Endothelial cell of umbilical vein (primary cell): ENCODE measurements at regions not wholly inside any gene's neighbourhood (a gene's known extent, or its start where the extent isn't known, plus 50 kb on each side); places are given as distances from the start of the nearest gene placed in this dataset.

Experiments
- BruUV-seq: library from RNA; stranded (reverse); fragments of 400-500 nt; replicated peaks from 2 replicates; lab custom pipeline; 2021; lab: Mats Ljungman, UMichigan
- CTCF ChIA-PET: fragments of 300-600, 350-600 bp; sonication (Branson Sonifier 250); formaldehyde crosslinking; loops from one replicate; lab custom pipeline; 2021; ENCODE audit warnings: antibody characterized with exemption, inconsistent platforms; lab: Charles Lee
- POLR2A ChIA-PET: fragments of 300-600, 350-600 bp; sonication (Branson Sonifier 250); formaldehyde crosslinking; loops from one replicate; lab custom pipeline; 2021; ENCODE audit warnings: antibody characterized with exemption, inconsistent platforms; lab: Charles Lee
- DNase-seq: peaks from one replicate; pipeline ENCODE4 v3.0.0-alpha.2; 2011; ENCODE audit warnings: low read depth, low spot score
- FAIRE-seq: peaks from 2 replicates; lab custom pipeline; 2011; peaks lifted over from hg19 to GRCh38; lab: Jason Lieb, UNC
- H2AFZ ChIP-seq: 2 replicates; pipeline ENCODE4 v1.6.0; 2012; ENCODE audit warnings: low read depth, low read length, control low read depth, inconsistent platforms
- H3K27ac ChIP-seq: 2 replicates; pipeline ENCODE4 v1.5.1; 2011; ENCODE audit warnings: low read depth, mild to moderate bottlenecking, control low read depth, low read length, moderate library complexity; ENCODE audit not compliant: insufficient read depth
- H3K27me3 ChIP-seq, 2 experiments: 2 replicates each; pipeline versions ENCODE4 v1.6.0 to v1.6.1; 2011; ENCODE audit warnings: low read length in 2 of 2, mixed read lengths in 1 of 2; ENCODE audit not compliant: control insufficient read depth in 2 of 2, insufficient read depth in 2 of 2
- H3K36me3 ChIP-seq, 2 experiments: 2 replicates in 1 of 2; 3 replicates in 1 of 2; pipeline ENCODE4 v1.5.1; 2011; ENCODE audit warnings: low read length in 2 of 2, mild to moderate bottlenecking in 1 of 2, moderate library complexity in 1 of 2; ENCODE audit not compliant: control insufficient read depth in 2 of 2, insufficient read depth in 2 of 2; ENCODE audit errors: extremely low read depth in 1 of 2
- H3K4me1 ChIP-seq: 3 replicates; pipeline ENCODE4 v1.5.1; 2011; ENCODE audit warnings: mild to moderate bottlenecking, low read length; ENCODE audit not compliant: control insufficient read depth, insufficient read depth; ENCODE audit errors: extremely low read depth
- H3K4me2 ChIP-seq: 2 replicates; pipeline ENCODE4 v1.6.1; 2011; ENCODE audit warnings: low read length, control low read depth, mixed read lengths; ENCODE audit not compliant: insufficient read depth
- H3K4me3 ChIP-seq, 3 experiments: fragments of 200-600 bp in 1 of 3; sonication (generic), shearing (Covaris generic) in 1 of 3; replicated peaks in 1 of 3; 2 replicates each; pipeline ENCODE4 v1.5.1; 2011 to 2016; ENCODE audit warnings: control low read depth in 3 of 3, low read length in 3 of 3, mild to moderate bottlenecking in 2 of 3, inconsistent platforms in 1 of 3, low read depth in 1 of 3, moderate library complexity in 1 of 3; ENCODE audit not compliant: insufficient read depth in 1 of 3
- H3K79me2 ChIP-seq: 2 replicates; pipeline ENCODE4 v1.6.0; 2012; ENCODE audit warnings: low read length, inconsistent platforms; ENCODE audit not compliant: control insufficient read depth, insufficient read depth
- H3K9ac ChIP-seq: replicated peaks from 2 replicates; pipeline ENCODE3; 2011; ENCODE audit warnings: low read length, control low read depth; ENCODE audit not compliant: insufficient read depth; ENCODE audit errors: extremely low read depth
- H3K9me1 ChIP-seq: replicated peaks from 3 replicates; pipeline ENCODE4 v1.6.0; 2011; ENCODE audit warnings: mild to moderate bottlenecking, low read length; ENCODE audit not compliant: control insufficient read depth, insufficient read depth; ENCODE audit errors: extremely low read depth
- H3K9me3 ChIP-seq: replicated peaks from 2 replicates; pipeline ENCODE4 v1.5.1; 2012; ENCODE audit warnings: low read length, inconsistent platforms; ENCODE audit not compliant: control insufficient read depth, insufficient read depth
- H4K20me1 ChIP-seq: replicated peaks from 2 replicates; pipeline ENCODE3; 2011; ENCODE audit warnings: mild to moderate bottlenecking, low read length; ENCODE audit not compliant: control insufficient read depth, insufficient read depth; ENCODE audit errors: extremely low read depth
- CTCF ChIP-seq, 2 donors: IDR thresholded peaks; 1 replicate in 1 of 2; 2 replicates in 1 of 2; pipeline ENCODE4 v1.5.1; 2011; ENCODE audit warnings: low read length in 2 of 2, mild to moderate bottlenecking in 2 of 2, moderate library complexity in 2 of 2, control low read depth in 1 of 2, inconsistent platforms in 1 of 2, low read depth in 1 of 2; ENCODE audit not compliant: insufficient read depth in 1 of 2; ENCODE audit errors: extremely low read depth in 1 of 2
- EZH2 ChIP-seq: IDR thresholded peaks from 2 replicates; pipeline ENCODE4 v1.6.1; 2012; ENCODE audit warnings: borderline replicate concordance, low read depth, mild to moderate bottlenecking, moderate library complexity, low read length, inconsistent platforms; ENCODE audit not compliant: severe bottlenecking
- GATA2 ChIP-seq: IDR thresholded peaks from 2 replicates; pipeline ENCODE4 v1.7.0; 2011; ENCODE audit warnings: low read depth, mild to moderate bottlenecking, moderate library complexity, mixed read lengths, low read length; ENCODE audit not compliant: insufficient read length, insufficient read depth
- MAX ChIP-seq: IDR thresholded peaks from 2 replicates; pipeline ENCODE4 v1.6.1; 2011; ENCODE audit not compliant: insufficient read depth, insufficient read length
- POLR2A ChIP-seq: IDR thresholded peaks from 2 replicates; pipeline ENCODE4 v1.6.1; 2012; ENCODE audit warnings: low read depth, mild to moderate bottlenecking, control low read depth, low read length
- dilution Hi-C: fragments of 300-500 bp; cut with MboI; formaldehyde crosslinking; loops from one replicate; pipeline ENCODE4 v1.15.0; 2019; ENCODE audit warnings: low sequenced_read_pairs; ENCODE audit not compliant: extremely low pct_ligation_motif_present
- intact Hi-C: fragments of 100-400 bp; cut with micrococcal nuclease; formaldehyde crosslinking; loops from one replicate; pipeline ENCODE4 v1.10.0; 2022

DNA sequence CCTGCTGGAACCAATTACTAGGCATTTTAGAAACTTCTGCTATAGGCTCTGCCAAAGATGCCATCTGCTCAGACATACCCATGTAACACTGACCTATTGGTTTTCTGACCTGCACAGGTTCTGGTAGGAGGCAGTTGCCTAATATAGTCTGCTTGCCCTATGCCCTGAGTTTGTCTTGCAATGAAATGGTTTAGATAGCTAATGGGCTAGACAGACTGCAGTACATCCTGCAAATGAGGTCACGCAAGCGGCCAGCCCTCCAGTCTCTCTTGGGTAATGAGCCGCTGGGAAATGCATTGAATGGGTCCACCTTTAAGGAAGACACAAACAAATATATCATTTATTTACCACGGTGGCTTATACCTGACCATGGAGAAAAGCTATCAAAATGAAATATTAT, 90.6 kb upstream of the B3GAT2 start:
- no peaks in the 10 kb centered on the region for H3K79me2 ChIP-seq
- no peak for FAIRE-seq
- no TSS peak for BruUV-seq
- no peak overlapping the region for H3K27ac ChIP-seq
- no peaks in the 10 kb centered on the region for H3K9me1 ChIP-seq
- H3K4me2 ChIP-seq, result no peak overlapping the region
- no peaks in the 10 kb centered on the region for H3K9me3 ChIP-seq
- no peak for TF ChIP-seq POLR2A
- no peak for TF ChIP-seq MAX
- no peak for TF ChIP-seq GATA2
- TF ChIP-seq CTCF (IDR thresholded peaks at IDR 0.05; ENCODE audit: extremely low read depth in 1 of 2, insufficient read depth in 1 of 2, low read depth in 1 of 2, low read length in 2 of 2), result no peak
- no peak for TF ChIP-seq EZH2
- H3K36me3 ChIP-seq, result no peaks in the 10 kb centered on the region
- H3K9ac ChIP-seq, result no peak overlapping the region
- H3K4me3 ChIP-seq, result no peak overlapping the region
- POLR2A ChIA-PET, result no interaction called here
- intact Hi-C loops, result no loop called here
- CTCF ChIA-PET, result no interaction called here
- H4K20me1 ChIP-seq, result no peaks in the 10 kb centered on the region
- no peak overlapping the region for H2AFZ ChIP-seq
- no peak for DNase-seq
- H3K27me3 ChIP-seq, result no peaks in the 10 kb centered on the region
- H3K4me1 ChIP-seq, result no peaks in the 10 kb centered on the region
- dilution Hi-C loops, result no loop called here
